Activated CD4-positive, alpha-beta T cell treated with anti-CD3 and anti-CD28 coated beads, Interleukin-2, amount 10 ng/mL, durations not matched to agents 24 days and 14 days (primary cell): ENCODE measurements at regions not wholly inside any gene's neighbourhood (a gene's known extent, or its start where the extent isn't known, plus 50 kb on each side); places are given as distances from the start of the nearest gene placed in this dataset.

Experiments
- DNase-seq: peaks from one replicate; pipeline ENCODE4 v3.0.0; 2022
- H3K27ac Mint-ChIP-seq: one replicate; pipeline ENCODE4 v1.8.0; 2022; ENCODE audit warnings: mild to moderate bottlenecking, mixed read lengths
- H3K27me3 Mint-ChIP-seq: one replicate; pipeline ENCODE4 v1.8.0; 2022; ENCODE audit warnings: mixed read lengths
- H3K36me3 Mint-ChIP-seq: one replicate; pipeline ENCODE4 v1.8.0; 2022; ENCODE audit warnings: low read depth, mild to moderate bottlenecking, mixed read lengths
- H3K4me1 Mint-ChIP-seq: one replicate; pipeline ENCODE4 v1.8.0; 2021; ENCODE audit warnings: mixed read lengths
- H3K4me3 Mint-ChIP-seq: one replicate; pipeline ENCODE4 v1.8.0; 2022; ENCODE audit warnings: mild to moderate bottlenecking, moderate library complexity, mixed read lengths
- H3K9me3 Mint-ChIP-seq: one replicate; pipeline ENCODE4 v1.8.0; 2021; ENCODE audit warnings: mixed read lengths
- intact Hi-C: fragments of 100-400 bp; cut with micrococcal nuclease; formaldehyde crosslinking; loops from one replicate; pipeline ENCODE4 v1.15.1; 2023

- intact Hi-C loops: no loop called here
- DNase-seq: no peak
- Mint-ChIP-seq H3K27ac (no peak overlapping the region), H3K4me1 (no peaks in the 10 kb centered on the region), H3K27me3 (no peaks in the 10 kb centered on the region), H3K4me3 (no peak overlapping the region), H3K36me3 (no peaks in the 10 kb centered on the region), H3K9me3 (no peaks in the 10 kb centered on the region)
Measured at GRCh38 chr5:124289641-124290311, 456.7 kb downstream of the ZNF608 start.

- DNase-seq: no peak
- H3K4me3 Mint-ChIP-seq: no peak overlapping the region
- H3K27me3 Mint-ChIP-seq: no peaks in the 10 kb centered on the region
- H3K27ac Mint-ChIP-seq: no peak overlapping the region
- H3K9me3 Mint-ChIP-seq: no peaks in the 10 kb centered on the region
- H3K4me1 Mint-ChIP-seq: no peaks in the 10 kb centered on the region
- no peaks in the 10 kb centered on the region for H3K36me3 Mint-ChIP-seq
- intact Hi-C loops: no loop called here
Measured at GRCh38 chr5:124289130-124289529, 457.3 kb downstream of the ZNF608 start.

DNA sequence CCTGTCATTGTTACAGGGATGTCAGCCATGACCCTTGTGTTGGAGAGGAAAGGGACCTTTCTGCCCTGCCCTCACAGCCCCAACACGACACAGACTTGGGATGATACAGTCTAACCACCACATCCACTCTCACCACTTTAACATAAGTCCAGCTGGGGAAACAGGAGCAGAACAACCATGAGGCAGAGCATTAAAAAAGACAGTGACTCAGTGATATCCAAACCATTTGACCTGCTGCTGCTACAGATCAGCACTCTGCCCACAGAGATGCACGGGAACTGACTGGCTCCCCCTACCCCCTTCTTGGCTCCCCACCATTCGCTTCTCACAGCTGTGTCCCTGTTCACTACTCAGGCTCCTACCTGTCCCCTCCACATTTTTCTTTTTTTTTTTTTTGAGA lies 458.6 kb downstream of the ZNF608 start:
- Mint-ChIP-seq H3K4me3 (no peak overlapping the region), H3K9me3 (no peaks in the 10 kb centered on the region), H3K27me3 (no peaks in the 10 kb centered on the region), H3K36me3 (no peaks in the 10 kb centered on the region), H3K4me1 (no peaks in the 10 kb centered on the region), H3K27ac (no peak overlapping the region)
- no peak for DNase-seq
- intact Hi-C loops: no loop called here

DNA sequence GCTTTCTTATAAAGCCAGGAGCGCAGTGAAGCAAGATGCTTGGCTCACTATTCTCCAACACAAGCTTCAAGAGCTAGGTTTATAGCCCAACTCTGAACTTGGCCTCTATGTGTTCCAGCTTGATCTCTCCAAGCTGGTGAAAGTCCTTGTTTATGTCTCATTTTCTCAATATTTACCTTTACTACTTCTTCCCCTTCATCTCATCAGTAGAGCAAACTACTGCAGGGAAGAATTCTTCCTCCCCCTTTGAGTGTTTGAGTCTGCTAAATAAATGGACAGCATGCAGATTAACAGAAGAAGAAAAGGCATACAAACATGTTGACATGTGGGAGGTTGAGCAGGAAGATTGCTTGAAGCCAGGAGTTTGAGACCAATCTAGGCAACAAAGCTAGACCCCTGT lies 460.7 kb downstream of the ZNF608 start:
- H3K27me3 Mint-ChIP-seq: no peaks in the 10 kb centered on the region
- no peak overlapping the region for H3K4me3 Mint-ChIP-seq
- H3K9me3 Mint-ChIP-seq: no peaks in the 10 kb centered on the region
- H3K4me1 Mint-ChIP-seq: no peaks in the 10 kb centered on the region
- H3K27ac Mint-ChIP-seq: no peak overlapping the region
- DNase-seq: no peak
- intact Hi-C loops: no loop called here
- no peaks in the 10 kb centered on the region for H3K36me3 Mint-ChIP-seq

DNA sequence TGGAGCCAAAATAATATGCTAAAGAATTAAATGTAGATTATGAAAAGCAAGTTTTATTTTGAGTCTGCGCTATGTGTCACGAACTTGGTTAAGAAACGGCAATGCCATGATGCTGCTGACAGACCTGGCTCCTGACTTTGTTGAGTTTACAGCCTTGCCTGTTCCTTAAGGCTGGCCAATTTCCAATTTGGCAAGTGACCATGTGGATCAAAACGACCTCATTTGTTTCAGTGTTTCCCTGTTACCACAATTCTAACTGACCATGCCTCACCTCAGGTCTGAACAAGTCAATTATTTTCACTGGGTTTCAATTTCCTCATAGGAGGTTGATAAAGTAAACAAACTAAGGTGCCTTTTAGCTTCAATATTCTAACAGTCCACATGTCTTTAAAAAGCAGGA lies 461.4 kb downstream of the ZNF608 start:
- Mint-ChIP-seq H3K4me3 (no peak overlapping the region), H3K27me3 (no peaks in the 10 kb centered on the region), H3K4me1 (no peaks in the 10 kb centered on the region), H3K9me3 (no peaks in the 10 kb centered on the region), H3K36me3 (no peaks in the 10 kb centered on the region), H3K27ac (no peak overlapping the region)
- intact Hi-C loops: no loop called here
- DNase-seq: no peak

- Mint-ChIP-seq H3K27ac (no peak overlapping the region), H3K4me1 (no peaks in the 10 kb centered on the region), H3K27me3 (no peaks in the 10 kb centered on the region), H3K9me3 (no peaks in the 10 kb centered on the region), H3K36me3 (no peaks in the 10 kb centered on the region), H3K4me3 (no peak overlapping the region)
- DNase-seq: no peak
- intact Hi-C loops: no loop called here
Measured at GRCh38 chr5:124283031-124283430, 463.4 kb downstream of the ZNF608 start.

DNA sequence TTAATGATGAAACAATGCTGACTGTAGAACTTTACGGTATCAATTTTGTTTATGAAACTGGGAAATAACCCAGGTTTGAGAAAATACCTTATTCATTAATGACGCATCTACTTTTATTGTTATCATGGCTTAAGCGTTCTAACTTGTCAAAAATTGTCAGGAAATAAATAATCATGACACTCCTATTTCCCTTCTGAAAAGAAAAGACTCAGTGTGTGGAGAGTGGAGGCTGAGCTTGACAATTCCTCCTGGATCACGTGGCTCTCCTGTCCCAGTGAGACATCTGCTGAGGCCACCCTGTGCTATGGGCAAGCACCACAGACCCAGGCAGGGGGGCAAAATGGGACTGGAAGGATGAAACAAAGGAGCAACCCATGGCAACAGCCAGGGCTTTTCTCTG lies 466.4 kb downstream of the ZNF608 start:
- no peaks in the 10 kb centered on the region for H3K36me3 Mint-ChIP-seq
- intact Hi-C loops: no loop called here
- H3K27me3 Mint-ChIP-seq: no peaks in the 10 kb centered on the region
- no peak overlapping the region for H3K4me3 Mint-ChIP-seq
- no peak overlapping the region for H3K27ac Mint-ChIP-seq
- DNase-seq: no peak
- H3K4me1 Mint-ChIP-seq: no peaks in the 10 kb centered on the region
- H3K9me3 Mint-ChIP-seq: no peaks in the 10 kb centered on the region

DNA sequence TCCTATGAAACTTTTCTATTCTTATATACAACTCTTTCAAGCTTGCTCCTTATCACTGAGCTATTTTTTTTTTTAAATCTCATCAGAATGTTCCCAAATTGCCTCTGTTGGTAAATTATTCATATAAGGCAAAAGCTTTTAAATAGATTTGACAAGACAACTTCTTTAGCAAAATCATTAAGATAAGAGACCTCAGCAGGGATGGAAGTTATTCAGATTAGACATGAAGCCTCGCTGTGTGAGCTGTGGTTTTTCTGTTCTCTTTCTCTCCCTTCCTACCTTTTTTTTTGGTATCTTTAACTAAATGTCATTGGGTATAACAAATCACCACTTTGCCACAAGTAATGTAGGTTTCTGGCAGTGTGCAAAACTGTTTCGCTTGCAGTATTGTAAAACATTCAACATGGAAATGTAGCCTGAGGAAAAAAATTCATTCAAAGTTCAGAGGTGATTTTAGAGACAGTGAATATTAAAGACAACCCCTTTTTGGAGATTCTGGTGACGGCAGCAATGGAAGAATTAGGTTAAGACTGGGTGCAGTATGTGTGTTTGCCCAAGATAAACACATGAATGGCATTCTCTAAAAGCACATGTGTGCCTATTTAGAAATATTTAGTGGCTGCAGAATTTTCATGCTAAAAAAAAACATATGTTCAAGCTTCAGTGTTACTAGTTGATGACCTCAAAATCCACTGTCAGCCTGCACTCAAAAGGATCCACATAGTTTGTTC lies 467.1 kb downstream of the ZNF608 start:
- intact Hi-C loops: no loop called here
- no peak overlapping the region for H3K27ac Mint-ChIP-seq

DNA sequence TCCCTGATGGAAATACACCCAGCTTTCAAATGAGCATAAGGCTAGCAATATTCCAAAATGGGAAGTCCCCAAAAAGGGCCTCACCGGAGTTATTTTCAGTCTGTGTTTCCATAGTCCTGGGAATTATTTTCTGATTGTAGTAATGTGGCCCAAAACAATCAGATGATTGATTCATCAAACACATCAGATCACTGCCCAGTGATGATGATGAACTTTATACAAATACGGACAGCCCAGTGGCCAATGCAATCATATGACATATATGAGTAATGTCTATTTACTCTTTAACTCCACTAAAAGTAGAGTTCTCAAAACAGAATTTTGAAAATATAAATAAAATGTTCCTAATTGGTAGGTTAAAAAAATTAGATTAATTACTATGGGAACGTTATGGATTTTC lies 467.8 kb downstream of the ZNF608 start:
- Mint-ChIP-seq H3K4me3 (no peak overlapping the region), H3K27ac (no peak overlapping the region), H3K4me1 (no peaks in the 10 kb centered on the region), H3K9me3 (no peaks in the 10 kb centered on the region), H3K36me3 (no peaks in the 10 kb centered on the region), H3K27me3 (no peaks in the 10 kb centered on the region)
- intact Hi-C loops: no loop called here
- DNase-seq: no peak

More for the DNA sequence above, 467.1 kb downstream of the ZNF608 start:
- Mint-ChIP-seq H3K27me3 (no peaks in the 10 kb centered on the region), H3K36me3 (no peaks in the 10 kb centered on the region), H3K4me3 (no peak overlapping the region), H3K9me3 (no peaks in the 10 kb centered on the region), H3K4me1 (no peaks in the 10 kb centered on the region)
- DNase-seq: no peak

- intact Hi-C loops: no loop called here
Measured at GRCh38 chr5:124277767-124278545, 468.5 kb downstream of the ZNF608 start.

DNA sequence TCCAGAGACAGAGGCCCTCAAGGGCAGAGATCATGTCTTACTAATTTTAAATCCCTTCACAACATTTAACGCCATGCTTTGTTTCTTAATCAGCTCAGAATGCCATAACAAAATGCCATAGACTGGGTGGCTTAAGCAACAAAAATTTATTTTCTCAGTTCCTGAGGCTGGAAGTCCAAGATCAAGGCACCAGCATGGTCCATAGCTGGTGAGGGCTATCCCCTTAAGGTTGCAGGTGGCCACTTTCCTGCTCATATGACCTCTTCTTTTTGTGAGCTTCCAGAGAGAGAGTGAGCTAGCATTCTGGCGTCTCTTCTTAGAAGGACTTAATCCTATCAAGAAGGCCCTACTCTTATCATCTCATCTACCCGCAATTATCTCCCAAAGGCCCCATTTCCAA lies 470.3 kb downstream of the ZNF608 start:
- DNase-seq: no peak
- Mint-ChIP-seq H3K4me3 (no peak overlapping the region), H3K27ac (no peak overlapping the region), H3K9me3 (no peaks in the 10 kb centered on the region), H3K36me3 (no peaks in the 10 kb centered on the region), H3K4me1 (no peaks in the 10 kb centered on the region), H3K27me3 (no peaks in the 10 kb centered on the region)
- intact Hi-C loops: no loop called here

More at GRCh38 chr5:124277767-124278545, 468.5 kb downstream of the ZNF608 start:
- Mint-ChIP-seq H3K27ac (no peak overlapping the region), H3K36me3 (no peaks in the 10 kb centered on the region), H3K9me3 (no peaks in the 10 kb centered on the region), H3K4me3 (no peak overlapping the region), H3K27me3 (no peaks in the 10 kb centered on the region), H3K4me1 (no peaks in the 10 kb centered on the region)
- no peak for DNase-seq

DNA sequence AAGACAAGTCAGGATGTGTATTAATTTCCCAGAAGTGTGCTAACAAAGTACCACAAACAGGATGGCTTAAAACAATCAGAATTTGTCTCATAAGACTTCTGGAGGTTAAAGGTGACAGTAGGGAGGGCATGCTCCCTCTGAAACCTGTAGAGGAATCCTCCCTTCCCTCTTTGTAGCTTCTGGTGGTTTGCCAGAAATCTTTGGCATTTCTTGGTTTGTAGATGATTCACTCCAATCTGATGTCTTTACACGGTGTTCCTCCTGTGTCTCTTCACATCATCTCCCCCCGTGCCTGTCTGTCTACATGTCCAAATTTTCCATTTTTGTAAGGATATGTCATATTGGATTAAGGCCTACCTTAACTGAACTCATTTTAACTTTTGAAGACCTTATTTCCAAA lies 471.5 kb downstream of the ZNF608 start:
- Mint-ChIP-seq H3K27ac (no peak overlapping the region), H3K36me3 (no peaks in the 10 kb centered on the region), H3K4me1 (no peaks in the 10 kb centered on the region), H3K9me3 (no peaks in the 10 kb centered on the region), H3K27me3 (no peaks in the 10 kb centered on the region), H3K4me3 (no peak overlapping the region)
- no peak for DNase-seq
- intact Hi-C loops: no loop called here

DNA sequence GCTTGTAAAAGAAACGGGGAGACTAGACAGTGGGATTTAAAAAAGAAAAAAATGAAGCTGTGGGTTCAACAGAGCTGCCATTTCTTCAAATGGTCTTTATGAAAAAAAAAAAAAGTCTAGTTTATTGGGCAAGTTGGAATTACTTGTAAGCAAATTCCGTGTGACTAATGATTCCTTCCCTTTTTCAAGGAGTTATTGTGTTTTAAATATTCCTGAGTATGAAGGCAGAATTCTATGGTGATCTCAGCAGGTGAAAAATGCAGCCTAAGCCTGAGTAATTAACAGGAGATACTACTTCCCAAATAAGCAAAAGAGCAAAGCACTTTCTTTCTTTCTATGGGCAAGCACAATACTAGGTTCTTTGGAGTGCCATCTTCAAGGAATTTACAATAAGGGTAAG lies 481.9 kb downstream of the ZNF608 start:
- Mint-ChIP-seq H3K4me3 (no peak overlapping the region), H3K4me1 (no peaks in the 10 kb centered on the region), H3K9me3 (no peaks in the 10 kb centered on the region), H3K27me3 (no peaks in the 10 kb centered on the region), H3K27ac (no peak overlapping the region), H3K36me3 (no peaks in the 10 kb centered on the region)
- intact Hi-C loops: no loop called here
- no peak for DNase-seq
